ENCODE measurements at regions not wholly inside any gene's neighbourhood (a gene's known extent, or its start where the extent isn't known, plus 50 kb on each side); places are given as distances from the start of the nearest gene placed in this dataset.

GRCh38 chr2:155485141-155485842 is 786.8 kb downstream of the KCNJ3 start:
- TF ChIP-seq EP300 (IDR thresholded peaks at IDR 0.05), result no peak
- no peak for TF ChIP-seq CTCF (IDR thresholded peaks at IDR 0.05)
- TF ChIP-seq POLR2AphosphoS5 (IDR thresholded peaks at IDR 0.05), result no peak
- TF ChIP-seq POLR2A (IDR thresholded peaks at IDR 0.05), result no peak

All from sigmoid colon (tissue), 4 donors.